Tibial artery (tissue), 4 donors: ENCODE measurements at regions not wholly inside any gene's neighbourhood (a gene's known extent, or its start where the extent isn't known, plus 50 kb on each side); places are given as distances from the start of the nearest gene placed in this dataset.

Experiments used
- DNase-seq, 2 donors: peaks; one replicate each; pipeline ENCODE4 v3.0.0-alpha.2; 2019
- H3K27ac ChIP-seq, 2 donors: fragments of 200-600 bp; sonication (generic) in 1 of 2; 1 replicate in 1 of 2; 2 replicates in 1 of 2; pipeline ENCODE4 v1.5.1; 2018 to 2019; ENCODE audit warnings: mild to moderate bottlenecking in 1 of 2
- H3K27me3 ChIP-seq, 2 donors: fragments of 200-600 bp; sonication (generic) in 1 of 2; one replicate each; pipeline versions ENCODE4 v1.5.1 to v1.6.0; 2016 to 2019
- H3K36me3 ChIP-seq, 3 donors: fragments of 200-600 bp; sonication (generic) in 2 of 3; one replicate each; pipeline ENCODE4 v1.5.1; 2016 to 2019; ENCODE audit warnings: mild to moderate bottlenecking in 2 of 3
- H3K4me1 ChIP-seq, 4 donors: fragments of 200-600 bp; sonication (generic) in 2 of 4; 1 replicate in 3 of 4; 2 replicates in 1 of 4; pipeline ENCODE4 v1.5.1; 2016 to 2019
- H3K4me3 ChIP-seq, 2 donors: fragments of 200-600 bp; sonication (generic) in 1 of 2; 1 replicate in 1 of 2; 2 replicates in 1 of 2; pipeline ENCODE4 v1.5.1; 2018 to 2019; ENCODE audit warnings: mild to moderate bottlenecking in 2 of 2
- H3K9me3 ChIP-seq, 3 donors: fragments of 200-600 bp; sonication (generic) in 1 of 3; one replicate each; pipeline ENCODE4 v1.5.1; 2016 to 2019
- intact Hi-C: fragments of 100-400 bp; cut with DNase I; formaldehyde crosslinking; loops from one replicate; pipeline ENCODE4 v1.15.0; 2023; ENCODE audit warnings: low total_unique reads
- TF ChIP-seq, protein P1 (sequence below), 2 experiments: fragments of 200-600 bp in 1 of 2; fragments of 450-650 bp in 1 of 2; IDR thresholded peaks; one replicate each; pipeline ENCODE4 v1.5.1; 2017 to 2019; ENCODE audit warnings: antibody characterized with exemption in 2 of 2, mild to moderate bottlenecking in 1 of 2, moderate library complexity in 1 of 2

DNA sequence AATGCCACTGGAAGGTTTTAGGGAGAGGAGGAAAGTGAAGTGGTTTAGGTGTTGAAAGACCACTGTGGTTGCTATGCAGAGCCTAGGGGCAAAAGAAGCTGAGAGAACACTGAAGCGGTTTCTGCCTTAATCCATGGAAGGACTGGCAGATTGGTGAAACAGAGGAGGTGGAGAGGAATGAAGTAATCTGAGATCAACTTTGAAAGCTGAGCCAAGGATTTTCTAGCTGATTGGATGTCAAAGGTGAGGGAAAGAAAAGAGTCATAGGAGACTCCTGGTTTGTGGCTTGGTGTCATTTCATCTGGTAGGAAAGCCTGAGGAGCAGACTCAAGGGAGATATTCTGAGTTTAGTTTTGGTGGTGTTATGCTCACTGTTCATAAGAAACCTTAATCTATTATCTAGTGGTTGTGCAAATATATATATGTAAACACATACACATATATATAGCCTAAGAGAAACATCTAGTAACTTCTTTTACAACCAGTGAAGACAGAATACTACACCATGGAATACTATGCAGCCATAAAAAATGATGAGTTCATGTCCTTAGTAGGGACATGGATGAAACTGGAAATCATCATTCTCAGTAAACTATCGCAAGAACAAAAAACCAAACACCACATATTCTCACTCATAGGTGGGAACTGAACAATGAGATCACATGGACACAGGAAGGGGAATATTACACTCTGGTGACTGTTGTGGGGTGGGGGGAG, 134.1 kb upstream of the CREB1 start:
- intact Hi-C loops = no loop called here
- TF ChIP-seq, protein P1, sequence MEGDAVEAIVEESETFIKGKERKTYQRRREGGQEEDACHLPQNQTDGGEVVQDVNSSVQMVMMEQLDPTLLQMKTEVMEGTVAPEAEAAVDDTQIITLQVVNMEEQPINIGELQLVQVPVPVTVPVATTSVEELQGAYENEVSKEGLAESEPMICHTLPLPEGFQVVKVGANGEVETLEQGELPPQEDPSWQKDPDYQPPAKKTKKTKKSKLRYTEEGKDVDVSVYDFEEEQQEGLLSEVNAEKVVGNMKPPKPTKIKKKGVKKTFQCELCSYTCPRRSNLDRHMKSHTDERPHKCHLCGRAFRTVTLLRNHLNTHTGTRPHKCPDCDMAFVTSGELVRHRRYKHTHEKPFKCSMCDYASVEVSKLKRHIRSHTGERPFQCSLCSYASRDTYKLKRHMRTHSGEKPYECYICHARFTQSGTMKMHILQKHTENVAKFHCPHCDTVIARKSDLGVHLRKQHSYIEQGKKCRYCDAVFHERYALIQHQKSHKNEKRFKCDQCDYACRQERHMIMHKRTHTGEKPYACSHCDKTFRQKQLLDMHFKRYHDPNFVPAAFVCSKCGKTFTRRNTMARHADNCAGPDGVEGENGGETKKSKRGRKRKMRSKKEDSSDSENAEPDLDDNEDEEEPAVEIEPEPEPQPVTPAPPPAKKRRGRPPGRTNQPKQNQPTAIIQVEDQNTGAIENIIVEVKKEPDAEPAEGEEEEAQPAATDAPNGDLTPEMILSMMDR (IDR thresholded peaks at IDR 0.05) = no peak
- H3K9me3 ChIP-seq = peaks cover 0 to 4% (median 0%) of the 10 kb centered on the region in 3 donors
- DNase-seq = no peak
- H3K36me3 ChIP-seq = no peaks in the 10 kb centered on the region
- H3K27me3 ChIP-seq = no peaks in the 10 kb centered on the region
- no peak overlapping the region for H3K4me3 ChIP-seq
- no peaks in the 10 kb centered on the region for H3K4me1 ChIP-seq
- H3K27ac ChIP-seq = no peak overlapping the region

DNA sequence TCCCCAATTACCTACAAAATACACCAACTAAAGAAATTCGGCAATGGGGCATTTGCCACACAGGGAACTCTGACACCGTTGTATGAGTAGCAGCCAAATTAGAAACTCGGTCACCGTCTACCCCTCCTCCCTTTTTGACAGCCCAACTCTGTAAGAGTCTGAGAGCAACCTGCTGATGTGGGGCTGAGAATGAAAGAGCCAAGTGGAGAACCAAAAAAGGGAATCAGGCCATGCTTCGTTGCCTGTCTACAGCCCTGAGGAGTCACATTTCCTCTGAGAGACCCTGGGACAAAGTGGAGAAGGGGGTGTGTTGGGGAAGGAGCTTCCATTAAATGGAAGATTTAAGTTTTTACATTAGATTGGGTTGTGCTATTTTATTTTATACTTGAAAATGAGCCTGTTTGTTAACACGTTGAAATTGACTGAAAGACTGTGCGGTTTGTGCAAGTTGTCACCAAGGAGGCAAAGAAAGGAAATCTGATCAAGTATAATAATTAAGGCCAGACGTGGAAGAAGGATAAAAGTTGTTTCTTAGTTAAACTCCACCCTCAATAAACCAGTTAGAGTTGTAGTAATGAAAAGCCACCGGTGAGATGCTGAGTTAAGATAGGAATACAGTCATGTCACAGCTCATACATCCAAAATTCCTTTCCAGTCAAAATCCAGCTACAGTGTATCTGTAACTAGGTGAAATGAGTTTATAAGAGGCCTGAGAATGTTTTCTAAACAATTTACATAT, 131.7 kb upstream of the CREB1 start:
- H3K27ac ChIP-seq = no peak overlapping the region
- no peak for DNase-seq
- no peaks in the 10 kb centered on the region for H3K4me1 ChIP-seq
- no peaks in the 10 kb centered on the region for H3K36me3 ChIP-seq
- intact Hi-C loops = no loop called here
- H3K4me3 ChIP-seq = no peak overlapping the region
- H3K27me3 ChIP-seq = no peaks in the 10 kb centered on the region
- peaks cover 0 to 4% (median 0%) of the 10 kb centered on the region in 3 donors for H3K9me3 ChIP-seq
- TF ChIP-seq, protein P1 (IDR thresholded peaks at IDR 0.05) = no peak

DNA sequence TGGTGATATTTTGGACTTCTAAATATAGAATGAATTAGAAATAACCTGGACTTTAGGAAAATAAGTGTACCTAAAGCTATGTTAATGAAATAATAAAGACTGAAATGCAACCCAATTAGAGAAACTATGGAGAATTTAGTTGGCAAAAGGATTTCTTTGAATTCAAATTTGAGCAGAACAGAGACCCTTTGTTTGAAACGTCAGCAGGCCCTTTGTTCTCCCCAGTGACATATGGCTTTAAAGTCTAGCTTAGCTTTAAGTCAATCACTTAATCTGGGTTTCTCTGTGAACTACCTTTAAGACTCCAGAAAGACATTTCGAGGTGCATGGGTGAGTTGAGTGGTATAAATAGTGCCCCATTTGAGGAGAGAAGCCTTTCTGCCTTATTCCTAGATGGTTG, 130.5 kb upstream of the CREB1 start:
- no peaks in the 10 kb centered on the region for H3K27me3 ChIP-seq
- no peak overlapping the region for H3K4me3 ChIP-seq
- intact Hi-C loops = no loop called here
- H3K9me3 ChIP-seq = peaks cover 0 to 4% (median 0%) of the 10 kb centered on the region in 3 donors
- H3K36me3 ChIP-seq = no peaks in the 10 kb centered on the region
- no peaks in the 10 kb centered on the region for H3K4me1 ChIP-seq
- TF ChIP-seq, protein P1 (IDR thresholded peaks at IDR 0.05) = no peak
- no peak for DNase-seq
- no peak overlapping the region for H3K27ac ChIP-seq

DNA sequence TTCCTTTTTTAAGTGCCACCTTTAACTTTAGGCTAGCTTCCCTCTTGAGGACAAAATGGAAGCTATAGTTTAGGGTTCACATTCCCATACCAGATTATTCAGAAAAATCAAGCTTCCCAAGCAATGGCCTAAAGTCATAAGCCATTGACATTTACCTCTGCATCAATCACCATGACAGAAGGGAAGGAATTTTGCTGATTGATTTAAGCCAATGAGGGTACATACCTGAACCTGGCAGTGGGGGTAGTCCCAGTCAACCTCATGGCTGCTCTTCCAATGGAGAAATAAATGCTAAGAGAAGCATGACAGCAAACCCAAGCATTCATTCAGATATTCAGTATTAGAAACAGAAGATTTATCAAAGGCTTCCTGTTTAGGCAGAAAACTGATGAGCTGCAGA, 128.4 kb upstream of the CREB1 start:
- intact Hi-C loops = no loop called here
- H3K36me3 ChIP-seq = no peaks in the 10 kb centered on the region
- TF ChIP-seq, protein P1 (IDR thresholded peaks at IDR 0.05) = no peak
- DNase-seq = no peak
- H3K4me3 ChIP-seq = no peak overlapping the region
- H3K4me1 ChIP-seq = no peaks in the 10 kb centered on the region
- no peaks in the 10 kb centered on the region for H3K9me3 ChIP-seq
- H3K27me3 ChIP-seq = no peaks in the 10 kb centered on the region
- H3K27ac ChIP-seq = no peak overlapping the region

DNA sequence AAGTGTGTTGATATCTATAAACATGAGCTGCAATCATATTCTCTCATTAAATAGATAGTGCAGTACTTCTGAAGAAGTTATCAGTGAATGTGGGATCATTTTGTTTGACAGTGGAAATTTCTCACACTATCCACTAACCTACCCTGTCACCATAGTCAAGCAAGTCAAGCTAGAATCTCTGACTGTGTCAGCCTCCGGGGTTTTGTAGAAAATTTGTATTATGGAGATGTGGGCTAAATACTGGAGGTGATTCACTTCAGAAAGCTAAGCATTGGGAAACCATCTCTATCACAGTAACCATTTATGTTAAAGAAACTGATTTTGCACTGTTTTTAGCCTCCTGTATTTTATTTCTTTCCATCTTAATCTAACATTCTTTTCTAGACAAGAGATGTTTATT, 126.6 kb upstream of the CREB1 start:
- H3K27ac ChIP-seq = no peak overlapping the region
- no peaks in the 10 kb centered on the region for H3K9me3 ChIP-seq
- H3K27me3 ChIP-seq = no peaks in the 10 kb centered on the region
- no peak overlapping the region for H3K4me3 ChIP-seq
- H3K36me3 ChIP-seq = no peaks in the 10 kb centered on the region
- TF ChIP-seq, protein P1 (IDR thresholded peaks at IDR 0.05) = no peak
- H3K4me1 ChIP-seq = peaks cover 0 to under 1% (median 0%) of the 10 kb centered on the region in 4 donors
- no peak for DNase-seq
- intact Hi-C loops = no loop called here
